Activated T-cell treated with anti-CD3 and anti-CD28 coated beads, Interleukin-2, amount 50 U/mL, for 72 hours (primary cell): ENCODE measurements at regions not wholly inside any gene's neighbourhood (a gene's known extent, or its start where the extent isn't known, plus 50 kb on each side); places are given as distances from the start of the nearest gene placed in this dataset.
"Not testable (repeated sequence)": the region's sequence is repeated elsewhere in the genome, so short reads cannot be mapped to it uniquely, and the experiment has no call there.

Experiments used
- ATAC-seq, 2 donors: fragments of 150-1000 bp; cut with Tn5 transposase; replicated peaks in 1 of 2; 2 replicates each; pipeline ENCODE4 v1.10.0; 2021; ENCODE audit warnings: moderate library complexity in 2 of 2, mild to moderate bottlenecking in 1 of 2
- DNase-seq, 2 donors: peaks; one replicate each; pipeline ENCODE4 v3.0.0; 2021 to 2022; ENCODE audit warnings: mixed read lengths in 1 of 2
- H3K27ac Mint-ChIP-seq: one replicate; pipeline ENCODE4 v1.8.0; 2022; ENCODE audit warnings: mild to moderate bottlenecking, moderate library complexity, mixed read lengths
- H3K27me3 Mint-ChIP-seq: one replicate; pipeline ENCODE4 v1.8.0; 2022; ENCODE audit warnings: low read depth, mixed read lengths
- H3K36me3 Mint-ChIP-seq, 2 donors: one replicate each; pipeline ENCODE4 v1.8.0; 2022; ENCODE audit warnings: mixed read lengths in 2 of 2, mild to moderate bottlenecking in 1 of 2; ENCODE audit not compliant: insufficient read depth in 2 of 2
- H3K4me1 Mint-ChIP-seq: one replicate; pipeline ENCODE4 v1.8.0; 2022; ENCODE audit warnings: low read depth, mixed read lengths
- H3K4me3 Mint-ChIP-seq, 2 donors: one replicate each; pipeline ENCODE4 v1.8.0; 2022; ENCODE audit warnings: mild to moderate bottlenecking in 2 of 2, mixed read lengths in 2 of 2, moderate library complexity in 2 of 2
- H3K9me3 Mint-ChIP-seq, 2 donors: one replicate each; pipeline ENCODE4 v1.8.0; 2022; ENCODE audit warnings: mixed read lengths in 2 of 2

- peaks cover 3 to 5% of the 10 kb centered on the region in 2 donors for H3K9me3 Mint-ChIP-seq
- no peak overlapping the region for H3K4me3 Mint-ChIP-seq
- H3K27ac Mint-ChIP-seq = no peak overlapping the region
- H3K27me3 Mint-ChIP-seq = no peaks in the 10 kb centered on the region
- H3K4me1 Mint-ChIP-seq = no peaks in the 10 kb centered on the region
- no peak for DNase-seq
- ATAC-seq = no peak
- no peaks in the 10 kb centered on the region for H3K36me3 Mint-ChIP-seq
Measured at GRCh38 chr1:83043244-83043643, 955.7 kb downstream of the TTLL7 start.

GRCh38 chr1:83039091-83039490 lies 959.8 kb downstream of the TTLL7 start:
- not testable (repeated sequence) for H3K4me1 Mint-ChIP-seq, DNase-seq, H3K9me3 Mint-ChIP-seq, ATAC-seq, H3K4me3 Mint-ChIP-seq, H3K27me3 Mint-ChIP-seq, H3K36me3 Mint-ChIP-seq, H3K27ac Mint-ChIP-seq

- no peak for DNase-seq
- no peak overlapping the region for H3K4me3 Mint-ChIP-seq
- no peak for ATAC-seq
- no peaks in the 10 kb centered on the region for H3K4me1 Mint-ChIP-seq
- no peak overlapping the region for H3K27ac Mint-ChIP-seq
- peaks cover 0 to 9% of the 10 kb centered on the region in 2 donors for H3K36me3 Mint-ChIP-seq
- peaks cover 8 to 13% of the 10 kb centered on the region in 2 donors for H3K9me3 Mint-ChIP-seq
- H3K27me3 Mint-ChIP-seq = no peaks in the 10 kb centered on the region
Measured at GRCh38 chr1:83034851-83035250, 964.1 kb downstream of the TTLL7 start.

GRCh38 chr1:83033682-83034081 lies 965.2 kb downstream of the TTLL7 start:
- peaks cover 8 to 13% of the 10 kb centered on the region in 2 donors for H3K9me3 Mint-ChIP-seq

GRCh38 chr1:83029916-83030315 lies 969.0 kb downstream of the TTLL7 start:
- no peaks in the 10 kb centered on the region for H3K27me3 Mint-ChIP-seq
- no peak overlapping the region for H3K27ac Mint-ChIP-seq
- H3K4me3 Mint-ChIP-seq = no peak overlapping the region
- H3K9me3 Mint-ChIP-seq = peaks cover 4 to 8% of the 10 kb centered on the region in 2 donors
- peaks cover 0 to 5% of the 10 kb centered on the region in 2 donors for H3K36me3 Mint-ChIP-seq
- DNase-seq = no peak
- no peak for ATAC-seq
- no peaks in the 10 kb centered on the region for H3K4me1 Mint-ChIP-seq

More at GRCh38 chr1:83033682-83034081, 965.2 kb downstream of the TTLL7 start:
- Mint-ChIP-seq H3K36me3 (peaks cover 0 to 9% of the 10 kb centered on the region in 2 donors), H3K4me3 (no peak overlapping the region), H3K27ac (no peak overlapping the region), H3K4me1 (no peaks in the 10 kb centered on the region), H3K27me3 (no peaks in the 10 kb centered on the region)
- ATAC-seq (no peak), DNase-seq (no peak)

GRCh38 chr1:83029050-83029449 lies 969.9 kb downstream of the TTLL7 start:
- no peaks in the 10 kb centered on the region for H3K27me3 Mint-ChIP-seq
- peaks cover 6 to 8% of the 10 kb centered on the region in 2 donors for H3K9me3 Mint-ChIP-seq
- ATAC-seq (no peak), DNase-seq (no peak)
- no peaks in the 10 kb centered on the region for H3K4me1 Mint-ChIP-seq
- H3K36me3 Mint-ChIP-seq = peaks cover 0 to 5% of the 10 kb centered on the region in 2 donors
- no peak overlapping the region for H3K4me3 Mint-ChIP-seq
- no peak overlapping the region for H3K27ac Mint-ChIP-seq

- no peaks in the 10 kb centered on the region for H3K27me3 Mint-ChIP-seq
- peaks cover 6% of the 10 kb centered on the region in 2 donors for H3K9me3 Mint-ChIP-seq
- H3K27ac Mint-ChIP-seq = no peak overlapping the region
- DNase-seq (no peak), ATAC-seq (no peak)
- peaks cover 0 to 5% of the 10 kb centered on the region in 2 donors for H3K36me3 Mint-ChIP-seq
- H3K4me3 Mint-ChIP-seq = no peak overlapping the region
- no peaks in the 10 kb centered on the region for H3K4me1 Mint-ChIP-seq
Measured at GRCh38 chr1:83028467-83028866, 970.5 kb downstream of the TTLL7 start.

GRCh38 chr1:83027511-83027910 lies 971.4 kb downstream of the TTLL7 start:
- no peak overlapping the region for H3K27ac Mint-ChIP-seq
- no peaks in the 10 kb centered on the region for H3K27me3 Mint-ChIP-seq
- peaks cover 4% of the 10 kb centered on the region in 2 donors for H3K9me3 Mint-ChIP-seq
- no peak for ATAC-seq
- DNase-seq = no peak
- H3K4me1 Mint-ChIP-seq = no peaks in the 10 kb centered on the region
- peaks cover 0 to 5% of the 10 kb centered on the region in 2 donors for H3K36me3 Mint-ChIP-seq
- H3K4me3 Mint-ChIP-seq = no peak overlapping the region

GRCh38 chr1:83026745-83027144 lies 972.2 kb downstream of the TTLL7 start:
- no peaks in the 10 kb centered on the region for H3K27me3 Mint-ChIP-seq
- H3K4me1 Mint-ChIP-seq = no peaks in the 10 kb centered on the region
- H3K9me3 Mint-ChIP-seq = peaks cover 4% of the 10 kb centered on the region in 2 donors
- no peak overlapping the region for H3K27ac Mint-ChIP-seq
- DNase-seq = no peak
- H3K36me3 Mint-ChIP-seq = peaks cover 0 to 5% of the 10 kb centered on the region in 2 donors
- no peak for ATAC-seq
- H3K4me3 Mint-ChIP-seq = no peak overlapping the region

- no peak overlapping the region for H3K27ac Mint-ChIP-seq
- no peak overlapping the region for H3K4me3 Mint-ChIP-seq
- no peaks in the 10 kb centered on the region for H3K36me3 Mint-ChIP-seq
- peaks cover 1 to 11% of the 10 kb centered on the region in 2 donors for H3K9me3 Mint-ChIP-seq
- no peaks in the 10 kb centered on the region for H3K4me1 Mint-ChIP-seq
- DNase-seq (no peak), ATAC-seq (no peak)
- H3K27me3 Mint-ChIP-seq = no peaks in the 10 kb centered on the region
Measured at GRCh38 chr1:83024251-83024767, 974.6 kb downstream of the TTLL7 start.

GRCh38 chr1:83023212-83023611 lies 975.7 kb downstream of the TTLL7 start:
- Mint-ChIP-seq H3K4me1 (no peaks in the 10 kb centered on the region), H3K4me3 (no peak overlapping the region), H3K36me3 (no peaks in the 10 kb centered on the region), H3K9me3 (peaks cover 1 to 11% of the 10 kb centered on the region in 2 donors), H3K27me3 (no peaks in the 10 kb centered on the region), H3K27ac (no peak overlapping the region)
- DNase-seq (no peak), ATAC-seq (no peak)

- H3K36me3 Mint-ChIP-seq = no peaks in the 10 kb centered on the region
- DNase-seq = no peak
- H3K27me3 Mint-ChIP-seq = no peaks in the 10 kb centered on the region
- ATAC-seq = no peak
- no peak overlapping the region for H3K27ac Mint-ChIP-seq
- no peak overlapping the region for H3K4me3 Mint-ChIP-seq
- peaks cover 1 to 11% of the 10 kb centered on the region in 2 donors for H3K9me3 Mint-ChIP-seq
- H3K4me1 Mint-ChIP-seq = no peaks in the 10 kb centered on the region
Measured at GRCh38 chr1:83022206-83022605, 976.7 kb downstream of the TTLL7 start.

- no peaks in the 10 kb centered on the region for H3K36me3 Mint-ChIP-seq
- peaks cover 1 to 11% of the 10 kb centered on the region in 2 donors for H3K9me3 Mint-ChIP-seq
- H3K4me3 Mint-ChIP-seq = no peak overlapping the region
- DNase-seq = no peak
- H3K4me1 Mint-ChIP-seq = no peaks in the 10 kb centered on the region
- ATAC-seq = no peak
- no peaks in the 10 kb centered on the region for H3K27me3 Mint-ChIP-seq
- H3K27ac Mint-ChIP-seq = no peak overlapping the region
Measured at GRCh38 chr1:83017701-83018100, 981.2 kb downstream of the TTLL7 start.

- no peak overlapping the region for H3K27ac Mint-ChIP-seq
- H3K4me1 Mint-ChIP-seq = no peaks in the 10 kb centered on the region
- no peaks in the 10 kb centered on the region for H3K27me3 Mint-ChIP-seq
- H3K36me3 Mint-ChIP-seq = no peaks in the 10 kb centered on the region
- no peak overlapping the region for H3K4me3 Mint-ChIP-seq
- H3K9me3 Mint-ChIP-seq = peaks cover 1 to 11% of the 10 kb centered on the region in 2 donors
- DNase-seq = no peak
- ATAC-seq = no peak
Measured at GRCh38 chr1:83017276-83017675, 981.7 kb downstream of the TTLL7 start.
